SK-N-SH treated with all-trans-retinoic acid at 6 μM for 48 hours (cell line): ENCODE measurements at regions not wholly inside any gene's neighbourhood (a gene's known extent, or its start where the extent isn't known, plus 50 kb on each side); places are given as distances from the start of the nearest gene placed in this dataset.
A peak's percentile ranks its signal among the peaks of the same experiment; 100 is the strongest.

Experiments used
- ATAC-seq: fragments of 200-7000 bp; cut with Tn5 transposase; 3 replicates; pipeline ENCODE4 v1.9.1; 2020; ENCODE audit warnings: mild to moderate bottlenecking, moderate library complexity
- ARNTL ChIP-seq: fragments of 450-650 bp; formaldehyde crosslinking; IDR thresholded peaks from 2 replicates; pipeline ENCODE4 v1.5.0; 2020; ENCODE audit warnings: low read depth, mild to moderate bottlenecking, moderate library complexity, borderline replicate concordance
- BACH2 ChIP-seq: fragments of 250-450 bp; sonication (Bioruptor Pico); IDR thresholded peaks from 2 replicates; pipeline ENCODE4 v1.9.0; 2021; ENCODE audit warnings: mild to moderate bottlenecking, borderline replicate concordance
- CSDC2 ChIP-seq: fragments of 250-450 bp; sonication (Bioruptor Pico); IDR thresholded peaks from 2 replicates; pipeline ENCODE4 v1.5.0; 2020; ENCODE audit warnings: mild to moderate bottlenecking, moderate library complexity
- CSRNP3 ChIP-seq: fragments of 250-450 bp; sonication (Bioruptor Pico); IDR thresholded peaks from 2 replicates; pipeline ENCODE4 v1.5.1; 2021; ENCODE audit warnings: mild to moderate bottlenecking, moderate library complexity
- ESRRG ChIP-seq: fragments of 250-450 bp; sonication (Bioruptor Pico); IDR thresholded peaks from 2 replicates; pipeline ENCODE4 v1.6.1; 2021; ENCODE audit warnings: mild to moderate bottlenecking
- GLIS3 ChIP-seq: fragments of 250-450 bp; sonication (Bioruptor Pico); IDR thresholded peaks from 2 replicates; pipeline ENCODE4 v1.5.0; 2020; ENCODE audit warnings: mild to moderate bottlenecking, moderate library complexity
- ISL1 ChIP-seq: fragments of 250-450 bp; sonication (Bioruptor Pico); IDR thresholded peaks from 2 replicates; pipeline ENCODE4 v2.1.2; 2022; ENCODE audit warnings: mild to moderate bottlenecking, moderate library complexity
- OSR1 ChIP-seq: fragments of 250-450 bp; sonication (Bioruptor Pico); IDR thresholded peaks from 2 replicates; pipeline ENCODE4 v1.8.0; 2022; ENCODE audit warnings: moderate library complexity, mild to moderate bottlenecking, inconsistent platforms
- POU6F1 ChIP-seq: fragments of 250-450 bp; sonication (Bioruptor Pico); IDR thresholded peaks from 2 replicates; pipeline ENCODE4 v1.8.0; 2021; ENCODE audit warnings: low read depth, mild to moderate bottlenecking, moderate library complexity, borderline replicate concordance
- PPARA ChIP-seq: fragments of 250-450 bp; sonication (Bioruptor Pico); IDR thresholded peaks from 2 replicates; pipeline ENCODE4 v1.5.0; 2020; ENCODE audit warnings: mild to moderate bottlenecking, borderline replicate concordance
- RARB ChIP-seq: fragments of 250-450 bp; sonication (Bioruptor Pico); IDR thresholded peaks from 2 replicates; pipeline ENCODE4 v1.8.0; 2021; ENCODE audit warnings: mild to moderate bottlenecking, moderate library complexity
- SNAI2 ChIP-seq: fragments of 250-450 bp; sonication (Bioruptor Pico); IDR thresholded peaks from 2 replicates; pipeline ENCODE4 v1.5.0; 2020; ENCODE audit warnings: mild to moderate bottlenecking, moderate library complexity
- TCF4 ChIP-seq: fragments of 250-450 bp; sonication (Bioruptor Pico); IDR thresholded peaks from 2 replicates; pipeline ENCODE4 v1.8.0; 2021; ENCODE audit warnings: mild to moderate bottlenecking, moderate library complexity, borderline replicate concordance
- TOX ChIP-seq: fragments of 250-450 bp; sonication (Bioruptor Pico); IDR thresholded peaks from 2 replicates; pipeline ENCODE4 v1.8.0; 2021; ENCODE audit warnings: mild to moderate bottlenecking, moderate library complexity, borderline replicate concordance
- ZC3H10 ChIP-seq: fragments of 250-450 bp; sonication (Bioruptor Pico); IDR thresholded peaks from 2 replicates; pipeline ENCODE4 v1.5.1; 2021; ENCODE audit warnings: mild to moderate bottlenecking, moderate library complexity
- ZFP30 ChIP-seq: fragments of 450-650 bp; formaldehyde crosslinking; IDR thresholded peaks from 2 replicates; pipeline ENCODE4 v1.5.0; 2022; ENCODE audit warnings: mild to moderate bottlenecking, moderate library complexity
- ZNF565 ChIP-seq: fragments of 450-650 bp; formaldehyde crosslinking; conservative IDR thresholded peaks from 2 replicates; pipeline ENCODE4 v1.5.0; 2020; ENCODE audit warnings: low read depth, mild to moderate bottlenecking, moderate library complexity
- ZNF8 ChIP-seq: fragments of 450-650 bp; formaldehyde crosslinking; IDR thresholded peaks from 2 replicates; pipeline ENCODE4 v1.5.0; 2020; ENCODE audit warnings: mild to moderate bottlenecking, moderate library complexity
- TF ChIP-seq, protein P1 (sequence below): fragments of 250-450 bp; sonication (Bioruptor Pico); IDR thresholded peaks from 2 replicates; pipeline ENCODE4 v1.5.1; 2020; ENCODE audit warnings: low read depth, mild to moderate bottlenecking, moderate library complexity
- TF ChIP-seq, protein P2 (sequence below): fragments of 250-450 bp; sonication (Bioruptor Pico); IDR thresholded peaks from 2 replicates; pipeline ENCODE4 v1.5.0; 2020; ENCODE audit warnings: mild to moderate bottlenecking, moderate library complexity

- TF ChIP-seq OSR1 (CRISPR knock-in tag) (no peak), ESRRG (CRISPR knock-in tag) (no peak), CSRNP3 (CRISPR knock-in tag) (no peak), PPARA (no peak), GLIS3 (CRISPR knock-in tag) (no peak), RARB (CRISPR knock-in tag) (no peak), SNAI2 (CRISPR knock-in tag) (no peak), POU6F1 (CRISPR knock-in tag) (no peak), ZNF8 (CRISPR knock-in tag) (no peak), CSDC2 (CRISPR knock-in tag) (no peak), TCF4 (no peak), ZC3H10 (CRISPR knock-in tag) (no peak), BACH2 (CRISPR knock-in tag) (no peak), TOX (CRISPR knock-in tag) (no peak), ISL1 (no peak), ZNF565 (CRISPR knock-in tag) (no peak), ARNTL (CRISPR knock-in tag) (no peak)
- TF ChIP-seq, protein P1, sequence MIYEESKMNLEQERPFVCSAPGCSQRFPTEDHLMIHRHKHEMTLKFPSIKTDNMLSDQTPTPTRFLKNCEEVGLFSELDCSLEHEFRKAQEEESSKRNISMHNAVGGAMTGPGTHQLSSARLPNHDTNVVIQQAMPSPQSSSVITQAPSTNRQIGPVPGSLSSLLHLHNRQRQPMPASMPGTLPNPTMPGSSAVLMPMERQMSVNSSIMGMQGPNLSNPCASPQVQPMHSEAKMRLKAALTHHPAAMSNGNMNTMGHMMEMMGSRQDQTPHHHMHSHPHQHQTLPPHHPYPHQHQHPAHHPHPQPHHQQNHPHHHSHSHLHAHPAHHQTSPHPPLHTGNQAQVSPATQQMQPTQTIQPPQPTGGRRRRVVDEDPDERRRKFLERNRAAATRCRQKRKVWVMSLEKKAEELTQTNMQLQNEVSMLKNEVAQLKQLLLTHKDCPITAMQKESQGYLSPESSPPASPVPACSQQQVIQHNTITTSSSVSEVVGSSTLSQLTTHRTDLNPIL = no peak
- TF ChIP-seq, protein P2, sequence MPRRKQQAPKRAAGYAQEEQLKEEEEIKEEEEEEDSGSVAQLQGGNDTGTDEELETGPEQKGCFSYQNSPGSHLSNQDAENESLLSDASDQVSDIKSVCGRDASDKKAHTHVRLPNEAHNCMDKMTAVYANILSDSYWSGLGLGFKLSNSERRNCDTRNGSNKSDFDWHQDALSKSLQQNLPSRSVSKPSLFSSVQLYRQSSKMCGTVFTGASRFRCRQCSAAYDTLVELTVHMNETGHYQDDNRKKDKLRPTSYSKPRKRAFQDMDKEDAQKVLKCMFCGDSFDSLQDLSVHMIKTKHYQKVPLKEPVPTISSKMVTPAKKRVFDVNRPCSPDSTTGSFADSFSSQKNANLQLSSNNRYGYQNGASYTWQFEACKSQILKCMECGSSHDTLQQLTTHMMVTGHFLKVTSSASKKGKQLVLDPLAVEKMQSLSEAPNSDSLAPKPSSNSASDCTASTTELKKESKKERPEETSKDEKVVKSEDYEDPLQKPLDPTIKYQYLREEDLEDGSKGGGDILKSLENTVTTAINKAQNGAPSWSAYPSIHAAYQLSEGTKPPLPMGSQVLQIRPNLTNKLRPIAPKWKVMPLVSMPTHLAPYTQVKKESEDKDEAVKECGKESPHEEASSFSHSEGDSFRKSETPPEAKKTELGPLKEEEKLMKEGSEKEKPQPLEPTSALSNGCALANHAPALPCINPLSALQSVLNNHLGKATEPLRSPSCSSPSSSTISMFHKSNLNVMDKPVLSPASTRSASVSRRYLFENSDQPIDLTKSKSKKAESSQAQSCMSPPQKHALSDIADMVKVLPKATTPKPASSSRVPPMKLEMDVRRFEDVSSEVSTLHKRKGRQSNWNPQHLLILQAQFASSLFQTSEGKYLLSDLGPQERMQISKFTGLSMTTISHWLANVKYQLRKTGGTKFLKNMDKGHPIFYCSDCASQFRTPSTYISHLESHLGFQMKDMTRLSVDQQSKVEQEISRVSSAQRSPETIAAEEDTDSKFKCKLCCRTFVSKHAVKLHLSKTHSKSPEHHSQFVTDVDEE = no peak
- no peak for ATAC-seq
These were observed 574.1 kb downstream of the PSAT1 start for GRCh38 chr9:78871086-78871451.

DNA sequence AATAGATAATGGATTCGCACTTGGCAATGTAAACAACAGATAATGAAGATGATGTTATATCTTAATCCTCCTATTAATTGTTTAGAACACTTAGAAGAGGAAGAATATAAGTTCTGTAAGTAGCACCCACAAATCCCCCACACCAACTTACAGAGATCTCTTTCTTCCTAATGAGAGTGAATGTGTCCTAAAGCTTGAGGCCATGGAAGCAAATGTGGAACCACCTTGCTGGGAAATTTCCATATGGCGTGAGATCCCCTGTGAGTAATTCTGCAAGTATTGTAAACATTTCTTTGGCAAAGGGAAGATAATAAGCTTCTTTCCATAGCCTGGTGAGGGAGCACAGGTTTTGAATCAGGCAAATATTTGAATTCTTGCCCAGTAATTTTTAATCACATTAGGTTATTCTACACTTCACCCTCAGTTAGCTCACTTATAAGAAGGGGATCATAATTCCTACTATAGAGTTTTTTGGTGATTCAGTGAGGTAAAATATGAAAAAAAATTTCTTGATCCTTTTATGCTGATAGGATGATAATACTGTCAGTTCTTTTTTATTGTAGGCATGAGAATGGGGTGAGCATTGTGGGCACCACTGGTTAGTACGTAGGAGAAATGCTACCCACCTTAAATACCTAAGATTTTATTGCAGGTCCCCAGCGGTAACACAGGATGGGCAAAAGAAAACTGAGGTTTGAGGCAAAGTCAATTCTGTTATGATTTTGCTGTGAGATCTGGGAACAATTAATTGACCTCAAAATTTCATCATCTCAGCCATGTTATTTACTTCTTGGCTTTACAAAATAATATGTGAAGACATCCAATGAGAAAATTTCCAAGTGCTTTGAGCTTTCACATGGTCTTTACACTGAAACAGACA is 574.8 kb downstream of the PSAT1 start:
- ATAC-seq = peak; percentile 90
- TF ChIP-seq ISL1 = peak; percentile 89
- no peak for TF ChIP-seq RARB (CRISPR knock-in tag)

DNA sequence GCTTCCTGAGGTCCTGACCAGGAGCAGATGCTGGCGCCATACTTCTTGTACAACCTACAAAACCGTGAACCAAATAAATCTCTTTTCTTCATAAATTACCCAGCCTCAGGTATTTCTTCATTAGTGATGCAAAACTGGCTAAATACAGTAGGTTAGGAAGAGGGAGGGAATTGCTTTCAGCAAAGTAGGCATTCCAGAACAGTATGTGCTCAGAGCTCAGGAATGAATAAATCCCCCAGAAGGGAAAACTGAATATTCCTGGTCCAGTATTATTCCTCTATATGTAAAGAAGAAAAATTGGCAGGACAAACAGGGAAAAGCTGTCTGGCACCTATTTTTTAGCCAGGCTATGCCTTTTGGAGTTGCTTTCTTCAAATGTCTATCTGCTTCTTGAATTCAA is 577.1 kb downstream of the PSAT1 start:
- no peak for TF ChIP-seq ZFP30 (CRISPR knock-in tag)
- TF ChIP-seq GLIS3 (CRISPR knock-in tag) = no peak
- no peak for TF ChIP-seq SNAI2 (CRISPR knock-in tag)
- TF ChIP-seq TCF4 = no peak
- no peak for TF ChIP-seq CSDC2 (CRISPR knock-in tag)
- TF ChIP-seq, protein P2 = no peak
- TF ChIP-seq, all 23 proteins: peak for 0
- no peak for ATAC-seq
